ENCODE measurements at regions not wholly inside any gene's neighbourhood (a gene's known extent, or its start where the extent isn't known, plus 50 kb on each side); places are given as distances from the start of the nearest gene placed in this dataset.
"Not testable (repeated sequence)": the region's sequence is repeated elsewhere in the genome, so short reads cannot be mapped to it uniquely, and the experiment has no call there.

DNA sequence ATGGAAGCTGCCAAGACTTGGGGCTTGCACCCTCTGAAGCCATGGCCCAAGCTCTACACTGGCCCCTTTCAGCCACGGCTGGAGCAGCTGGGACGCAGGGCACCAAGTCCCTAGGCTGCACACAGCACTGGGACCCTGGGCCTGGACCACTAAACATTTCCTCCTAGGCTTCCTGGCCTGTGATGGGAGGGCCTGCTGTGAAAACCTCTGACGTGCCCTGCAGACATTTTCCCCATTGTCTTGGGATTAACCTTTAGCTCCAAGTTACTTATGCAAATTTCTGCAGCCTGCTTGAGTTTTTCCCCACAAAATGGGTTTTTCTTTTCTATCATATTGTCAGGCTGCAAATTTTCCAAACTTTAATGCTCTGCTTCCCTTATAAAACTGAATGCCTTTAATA is 733.5 kb downstream of the MECOM start:
- not testable (repeated sequence) for TF ChIP-seq EZH2phosphoT487 (IDR thresholded peaks at IDR 0.05; ENCODE audit: insufficient read depth, low read depth); EZH2 (IDR thresholded peaks at IDR 0.05; ENCODE audit: insufficient read depth, poor library complexity, severe bottlenecking)

All from GM23248 (cell line).